Upper lobe of right lung (tissue), 1 donor: ENCODE measurements at regions not wholly inside any gene's neighbourhood (a gene's known extent, or its start where the extent isn't known, plus 50 kb on each side); places are given as distances from the start of the nearest gene placed in this dataset.

Experiments
- ATAC-seq: fragments of 200-7000 bp; cut with Tn5 transposase; one replicate; pipeline ENCODE4 v1.9.1; 2020; ENCODE audit warnings: mild to moderate bottlenecking, moderate library complexity
- DNase-seq: peaks from one replicate; pipeline ENCODE4 v3.0.0-alpha.2; 2020
- H3K27ac ChIP-seq: fragments of 200-600 bp; one replicate; pipeline ENCODE4 v1.8.0; 2022
- H3K27me3 ChIP-seq: fragments of 200-600 bp; one replicate; pipeline ENCODE4 v1.8.0; 2022; ENCODE audit warnings: mild to moderate bottlenecking
- H3K36me3 ChIP-seq: fragments of 200-600 bp; one replicate; pipeline ENCODE4 v1.8.0; 2022
- H3K4me1 ChIP-seq: fragments of 200-600 bp; one replicate; pipeline ENCODE4 v1.8.0; 2022
- H3K4me3 ChIP-seq: fragments of 200-600 bp; one replicate; pipeline ENCODE4 v1.8.0; 2022; ENCODE audit warnings: mild to moderate bottlenecking
- H3K9me3 ChIP-seq: fragments of 200-600 bp; one replicate; pipeline ENCODE4 v1.8.0; 2022
- CTCF ChIP-seq: fragments of 200-600 bp; IDR thresholded peaks from one replicate; pipeline ENCODE4 v1.8.0; 2022; ENCODE audit warnings: antibody characterized with exemption
- intact Hi-C: fragments of 100-400 bp; cut with DNase I; formaldehyde crosslinking; loops from one replicate; pipeline ENCODE4 v1.11.0; 2022
- donor health status: DM: no; HTN: yes; CAD: no; lungs with severe emphysema.

- Histone ChIP-seq H3K9me3 (no peaks in the 10 kb centered on the region), H3K27ac (no peak overlapping the region), H3K36me3 (no peaks in the 10 kb centered on the region), H3K4me3 (no peak overlapping the region), H3K4me1 (peaks cover 15% of the 10 kb centered on the region), H3K27me3 (no peaks in the 10 kb centered on the region)
- ATAC-seq (no peak), DNase-seq (no peak)
- no peak for TF ChIP-seq CTCF
- intact Hi-C loops: no loop called here
These were observed 217.9 kb upstream of the CIBAR2 start for GRCh38 chr16:85330006-85330693.

GRCh38 chr16:85330694-85331188 lies 218.5 kb upstream of the CIBAR2 start:
- ATAC-seq (peak; percentile 49), DNase-seq (no peak)
- peaks cover 15% of the 10 kb centered on the region for H3K4me1 ChIP-seq
- peak; percentile 36 for TF ChIP-seq CTCF
- no peaks in the 10 kb centered on the region for H3K36me3 ChIP-seq
- H3K27me3 ChIP-seq: no peaks in the 10 kb centered on the region
- intact Hi-C loops: no loop called here
- no peak overlapping the region for H3K4me3 ChIP-seq
- no peaks in the 10 kb centered on the region for H3K9me3 ChIP-seq
- no peak overlapping the region for H3K27ac ChIP-seq

GRCh38 chr16:85331688-85332087 lies 219.4 kb upstream of the CIBAR2 start:
- no peak for TF ChIP-seq CTCF
- no peak for ATAC-seq

GRCh38 chr16:85332175-85332574 lies 219.9 kb upstream of the CIBAR2 start:
- ATAC-seq: no peak
- peaks cover 15% of the 10 kb centered on the region for H3K4me1 ChIP-seq
- no peak for TF ChIP-seq CTCF
- H3K9me3 ChIP-seq: no peaks in the 10 kb centered on the region
- H3K36me3 ChIP-seq: no peaks in the 10 kb centered on the region
- H3K4me3 ChIP-seq: no peak overlapping the region
- DNase-seq: no peak
- intact Hi-C loops: no loop called here
- H3K27me3 ChIP-seq: no peaks in the 10 kb centered on the region
- no peak overlapping the region for H3K27ac ChIP-seq

More at GRCh38 chr16:85331688-85332087, 219.4 kb upstream of the CIBAR2 start:
- DNase-seq: no peak
- H3K4me1 ChIP-seq: peaks cover 15% of the 10 kb centered on the region
- no peaks in the 10 kb centered on the region for H3K36me3 ChIP-seq
- no peak overlapping the region for H3K4me3 ChIP-seq
- no peak overlapping the region for H3K27ac ChIP-seq
- no peaks in the 10 kb centered on the region for H3K9me3 ChIP-seq
- intact Hi-C loops: no loop called here
- no peaks in the 10 kb centered on the region for H3K27me3 ChIP-seq

GRCh38 chr16:85333337-85333736 lies 221.1 kb upstream of the CIBAR2 start:
- no peak overlapping the region for H3K27ac ChIP-seq
- no peaks in the 10 kb centered on the region for H3K27me3 ChIP-seq
- H3K4me3 ChIP-seq: no peak overlapping the region
- ATAC-seq (no peak), DNase-seq (no peak)
- H3K36me3 ChIP-seq: no peaks in the 10 kb centered on the region
- peaks cover 11% of the 10 kb centered on the region for H3K4me1 ChIP-seq
- no peak for TF ChIP-seq CTCF
- H3K9me3 ChIP-seq: no peaks in the 10 kb centered on the region
- intact Hi-C loops: no loop called here
